Effector memory CD4-positive, alpha-beta T cell (primary cell): ENCODE measurements at regions not wholly inside any gene's neighbourhood (a gene's known extent, or its start where the extent isn't known, plus 50 kb on each side); places are given as distances from the start of the nearest gene placed in this dataset.

Experiments
- DNase-seq, 3 donors: peaks; one replicate each; pipeline ENCODE4 v3.0.0-alpha.2; 2020
- H3K27ac ChIP-seq: 2 replicates; pipeline ENCODE4 v1.7.0; 2013; ENCODE audit warnings: mild to moderate bottlenecking, low read length, moderate library complexity; ENCODE audit not compliant: insufficient read depth, poor library complexity, severe bottlenecking
- H3K27me3 ChIP-seq: replicated peaks from 2 replicates; pipeline ENCODE4 v1.7.0; 2013; ENCODE audit warnings: mild to moderate bottlenecking, low read length; ENCODE audit not compliant: insufficient read depth, control insufficient read depth, poor library complexity, severe bottlenecking
- H3K36me3 ChIP-seq: 2 replicates; pipeline ENCODE4 v1.7.0; 2013; ENCODE audit warnings: mild to moderate bottlenecking, low read length, moderate library complexity; ENCODE audit not compliant: control insufficient read depth, insufficient read depth
- H3K4me1 ChIP-seq: 2 replicates; pipeline ENCODE4 v1.7.0; 2013; ENCODE audit warnings: low read length, mild to moderate bottlenecking; ENCODE audit not compliant: control insufficient read depth, insufficient read depth, poor library complexity, severe bottlenecking
- H3K4me3 ChIP-seq: 2 replicates; pipeline ENCODE4 v1.7.0; 2013; ENCODE audit warnings: low read length, low read depth, mild to moderate bottlenecking; ENCODE audit not compliant: insufficient read depth, poor library complexity, severe bottlenecking
- H3K9me3 ChIP-seq: 2 replicates; pipeline ENCODE4 v1.7.0; 2013; ENCODE audit warnings: mild to moderate bottlenecking, low read length, moderate library complexity; ENCODE audit not compliant: control insufficient read depth

- Histone ChIP-seq H3K27ac (no peak overlapping the region), H3K9me3 (no peaks in the 10 kb centered on the region), H3K36me3 (no peaks in the 10 kb centered on the region), H3K27me3 (no peaks in the 10 kb centered on the region), H3K4me1 (no peaks in the 10 kb centered on the region), H3K4me3 (no peak overlapping the region)
- no peak for DNase-seq
These were observed 80.0 kb upstream of the C9orf72 start for GRCh38 chr9:27653246-27653645.

- no peaks in the 10 kb centered on the region for H3K9me3 ChIP-seq
- H3K4me1 ChIP-seq, result no peaks in the 10 kb centered on the region
- H3K36me3 ChIP-seq, result no peaks in the 10 kb centered on the region
- no peak overlapping the region for H3K27ac ChIP-seq
- no peaks in the 10 kb centered on the region for H3K27me3 ChIP-seq
- H3K4me3 ChIP-seq, result no peak overlapping the region
- no peak for DNase-seq
These were observed 80.7 kb upstream of the C9orf72 start for GRCh38 chr9:27653957-27654356.

- no peaks in the 10 kb centered on the region for H3K9me3 ChIP-seq
- H3K4me3 ChIP-seq, result no peak overlapping the region
- H3K36me3 ChIP-seq, result no peaks in the 10 kb centered on the region
- no peak for DNase-seq
- H3K4me1 ChIP-seq, result no peaks in the 10 kb centered on the region
- H3K27me3 ChIP-seq, result no peaks in the 10 kb centered on the region
- H3K27ac ChIP-seq, result no peak overlapping the region
These were observed 81.5 kb upstream of the C9orf72 start for GRCh38 chr9:27654629-27655285.

GRCh38 chr9:27655441-27655840, 82.2 kb upstream of the C9orf72 start:
- H3K27me3 ChIP-seq, result no peaks in the 10 kb centered on the region
- H3K27ac ChIP-seq, result no peak overlapping the region
- no peak for DNase-seq
- H3K4me1 ChIP-seq, result no peaks in the 10 kb centered on the region
- H3K36me3 ChIP-seq, result no peaks in the 10 kb centered on the region
- no peak overlapping the region for H3K4me3 ChIP-seq
- H3K9me3 ChIP-seq, result no peaks in the 10 kb centered on the region

- Histone ChIP-seq H3K27ac (no peak overlapping the region), H3K4me3 (no peak overlapping the region), H3K9me3 (no peaks in the 10 kb centered on the region), H3K27me3 (no peaks in the 10 kb centered on the region), H3K36me3 (no peaks in the 10 kb centered on the region), H3K4me1 (no peaks in the 10 kb centered on the region)
- DNase-seq, result no peak
These were observed 85.7 kb upstream of the C9orf72 start for GRCh38 chr9:27659001-27659400.

GRCh38 chr9:27659571-27659970, 86.3 kb upstream of the C9orf72 start:
- no peak overlapping the region for H3K4me3 ChIP-seq
- no peaks in the 10 kb centered on the region for H3K36me3 ChIP-seq
- no peaks in the 10 kb centered on the region for H3K9me3 ChIP-seq
- H3K4me1 ChIP-seq, result no peaks in the 10 kb centered on the region
- H3K27ac ChIP-seq, result no peak overlapping the region
- H3K27me3 ChIP-seq, result no peaks in the 10 kb centered on the region
- DNase-seq, result no peak

- no peaks in the 10 kb centered on the region for H3K27me3 ChIP-seq
- H3K36me3 ChIP-seq, result no peaks in the 10 kb centered on the region
- DNase-seq, result no peak
- H3K4me1 ChIP-seq, result no peaks in the 10 kb centered on the region
- H3K27ac ChIP-seq, result no peak overlapping the region
- no peak overlapping the region for H3K4me3 ChIP-seq
- no peaks in the 10 kb centered on the region for H3K9me3 ChIP-seq
These were observed 86.9 kb upstream of the C9orf72 start for GRCh38 chr9:27660148-27660547.

GRCh38 chr9:27663526-27663925, 90.2 kb upstream of the C9orf72 start:
- Histone ChIP-seq H3K27me3 (peaks cover 4% of the 10 kb centered on the region), H3K4me3 (no peak overlapping the region), H3K36me3 (no peaks in the 10 kb centered on the region), H3K9me3 (no peaks in the 10 kb centered on the region), H3K27ac (no peak overlapping the region), H3K4me1 (no peaks in the 10 kb centered on the region)
- no peak for DNase-seq

- Histone ChIP-seq H3K9me3 (no peaks in the 10 kb centered on the region), H3K27ac (no peak overlapping the region), H3K4me3 (no peak overlapping the region), H3K4me1 (no peaks in the 10 kb centered on the region), H3K36me3 (no peaks in the 10 kb centered on the region), H3K27me3 (peaks cover 4% of the 10 kb centered on the region)
- DNase-seq, result no peak
These were observed 91.0 kb upstream of the C9orf72 start for GRCh38 chr9:27664121-27664779.

- no peak for DNase-seq
These were observed 91.9 kb upstream of the C9orf72 start for GRCh38 chr9:27665136-27665535.

More at GRCh38 chr9:27665136-27665535, 91.9 kb upstream of the C9orf72 start:
- H3K27me3 ChIP-seq, result peaks cover 4% of the 10 kb centered on the region
- H3K27ac ChIP-seq, result no peak overlapping the region
- no peaks in the 10 kb centered on the region for H3K36me3 ChIP-seq
- H3K9me3 ChIP-seq, result no peaks in the 10 kb centered on the region
- no peaks in the 10 kb centered on the region for H3K4me1 ChIP-seq
- no peak overlapping the region for H3K4me3 ChIP-seq
